ENCODE measurements at regions not wholly inside any gene's neighbourhood (a gene's known extent, or its start where the extent isn't known, plus 50 kb on each side); places are given as distances from the start of the nearest gene placed in this dataset.

GRCh38 chr4:107275225-107275624, 239.1 kb upstream of the DKK2 start:
- Mint-ChIP-seq H3K27me3 (ENCODE audit: low read depth in 3 of 3) (peaks cover 0 to 3% (median 0%) of the 10 kb centered on the region in 3 donors), H3K9me3 (peaks cover 0 to 5% (median 1%) of the 10 kb centered on the region in 7 donors), H3K4me3 (no peak overlapping the region), H3K36me3 (no peaks in the 10 kb centered on the region), H3K4me1 (no peaks in the 10 kb centered on the region), H3K27ac (no peak overlapping the region)
- Histone ChIP-seq H3K9ac (ENCODE audit: insufficient read depth, low read length, poor library complexity, severe bottlenecking) (no peak overlapping the region), H3K79me2 (ENCODE audit: insufficient read depth, low read length) (no peaks in the 10 kb centered on the region), H3K27me3 (ENCODE audit: control insufficient read depth in 2 of 2, insufficient read depth in 2 of 2, low read length in 2 of 2) (no peaks in the 10 kb centered on the region), H3K4me2 (replicated peaks; ENCODE audit: extremely low read depth, low read length, poor library complexity, severe bottlenecking) (no peak overlapping the region), H3K36me3 (replicated peaks in 1 of 2; ENCODE audit: control insufficient read depth in 1 of 2, insufficient read depth in 2 of 2, low read length in 2 of 2) (no peaks in the 10 kb centered on the region), H3K4me1 (ENCODE audit: control insufficient read depth in 1 of 2, insufficient read depth in 2 of 2, low read length in 2 of 2) (no peaks in the 10 kb centered on the region), H2AFZ (ENCODE audit: insufficient read depth, low read depth, low read length, poor library complexity, severe bottlenecking) (no peak overlapping the region), H3K4me3 (replicated peaks in 1 of 3; ENCODE audit: low read depth in 2 of 3, low read length in 3 of 3) (no peak overlapping the region), H3K9me3 (replicated peaks in 1 of 2; ENCODE audit: control insufficient read depth in 1 of 2, insufficient read depth in 1 of 2, low read length in 2 of 2) (peaks cover 0 to 6% of the 10 kb centered on the region in 2 donors), H3K27ac (ENCODE audit: low read depth in 1 of 2, low read length in 2 of 2) (no peak overlapping the region), H4K20me1 (ENCODE audit: insufficient read depth, low read length) (no peaks in the 10 kb centered on the region)
- intact Hi-C loops (cut with micrococcal nuclease) = no loop called here
- no peak for DNase-seq
- TF ChIP-seq, protein P1, sequence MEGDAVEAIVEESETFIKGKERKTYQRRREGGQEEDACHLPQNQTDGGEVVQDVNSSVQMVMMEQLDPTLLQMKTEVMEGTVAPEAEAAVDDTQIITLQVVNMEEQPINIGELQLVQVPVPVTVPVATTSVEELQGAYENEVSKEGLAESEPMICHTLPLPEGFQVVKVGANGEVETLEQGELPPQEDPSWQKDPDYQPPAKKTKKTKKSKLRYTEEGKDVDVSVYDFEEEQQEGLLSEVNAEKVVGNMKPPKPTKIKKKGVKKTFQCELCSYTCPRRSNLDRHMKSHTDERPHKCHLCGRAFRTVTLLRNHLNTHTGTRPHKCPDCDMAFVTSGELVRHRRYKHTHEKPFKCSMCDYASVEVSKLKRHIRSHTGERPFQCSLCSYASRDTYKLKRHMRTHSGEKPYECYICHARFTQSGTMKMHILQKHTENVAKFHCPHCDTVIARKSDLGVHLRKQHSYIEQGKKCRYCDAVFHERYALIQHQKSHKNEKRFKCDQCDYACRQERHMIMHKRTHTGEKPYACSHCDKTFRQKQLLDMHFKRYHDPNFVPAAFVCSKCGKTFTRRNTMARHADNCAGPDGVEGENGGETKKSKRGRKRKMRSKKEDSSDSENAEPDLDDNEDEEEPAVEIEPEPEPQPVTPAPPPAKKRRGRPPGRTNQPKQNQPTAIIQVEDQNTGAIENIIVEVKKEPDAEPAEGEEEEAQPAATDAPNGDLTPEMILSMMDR (IDR thresholded peaks at IDR 0.05) = no peak

DNA sequence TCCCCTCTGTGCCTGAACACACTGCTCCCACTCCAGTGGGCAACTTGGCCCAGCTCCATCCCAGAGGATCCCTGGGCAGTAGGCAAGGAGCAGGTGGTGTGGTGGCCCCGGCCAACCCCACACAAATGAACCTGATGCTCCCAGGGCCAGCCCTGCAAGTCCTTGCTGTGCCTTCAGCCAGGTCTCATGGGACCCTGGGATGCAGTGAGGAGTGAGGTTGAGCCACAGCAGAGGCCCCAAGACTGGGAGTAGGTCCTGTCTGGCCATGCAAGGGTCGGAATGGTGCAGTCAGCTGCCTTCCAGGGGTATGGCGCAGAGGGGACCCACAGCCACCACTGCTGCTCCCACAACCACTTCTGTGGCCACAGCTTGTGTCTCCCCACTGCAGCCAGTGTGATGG, 234.5 kb upstream of the DKK2 start:
- Mint-ChIP-seq H3K36me3 (no peaks in the 10 kb centered on the region), H3K27ac (no peak overlapping the region), H3K4me1 (no peaks in the 10 kb centered on the region), H3K9me3 (peaks cover 0 to 6% (median 4%) of the 10 kb centered on the region in 7 donors), H3K4me3 (no peak overlapping the region), H3K27me3 (ENCODE audit: low read depth in 3 of 3) (peaks cover 0 to 3% (median 0%) of the 10 kb centered on the region in 3 donors)
- H3K27ac ChIP-seq (ENCODE audit: low read depth in 1 of 2, low read length in 2 of 2) = no peak overlapping the region
- TF ChIP-seq, protein P1 (IDR thresholded peaks at IDR 0.05) = no peak
- H3K4me1 ChIP-seq (ENCODE audit: control insufficient read depth in 1 of 2, insufficient read depth in 2 of 2, low read length in 2 of 2) = no peaks in the 10 kb centered on the region
- H3K27me3 ChIP-seq (ENCODE audit: control insufficient read depth in 2 of 2, insufficient read depth in 2 of 2, low read length in 2 of 2) = no peaks in the 10 kb centered on the region
- no peak overlapping the region for H3K4me3 ChIP-seq (replicated peaks in 1 of 3; ENCODE audit: low read depth in 2 of 3, low read length in 3 of 3)
- WGBS (ENCODE audit: insufficient coverage) = 90% methylated on average over 3 of the region's 3 CpGs
- no peaks in the 10 kb centered on the region for H3K79me2 ChIP-seq (ENCODE audit: insufficient read depth, low read length)
- H3K36me3 ChIP-seq (replicated peaks in 1 of 2; ENCODE audit: control insufficient read depth in 1 of 2, insufficient read depth in 2 of 2, low read length in 2 of 2) = no peaks in the 10 kb centered on the region
- no peak for DNase-seq
- H4K20me1 ChIP-seq (ENCODE audit: insufficient read depth, low read length) = no peaks in the 10 kb centered on the region
- intact Hi-C loops (cut with micrococcal nuclease) = no loop called here
- H3K9me3 ChIP-seq (replicated peaks in 1 of 2; ENCODE audit: control insufficient read depth in 1 of 2, insufficient read depth in 1 of 2, low read length in 2 of 2) = peaks cover 0 to 19% of the 10 kb centered on the region in 2 donors
- H3K4me2 ChIP-seq (replicated peaks; ENCODE audit: extremely low read depth, low read length, poor library complexity, severe bottlenecking) = no peak overlapping the region
- H2AFZ ChIP-seq (ENCODE audit: insufficient read depth, low read depth, low read length, poor library complexity, severe bottlenecking) = no peak overlapping the region
- no peak overlapping the region for H3K9ac ChIP-seq (ENCODE audit: insufficient read depth, low read length, poor library complexity, severe bottlenecking)
